ENCODE measurements at regions not wholly inside any gene's neighbourhood (a gene's known extent, or its start where the extent isn't known, plus 50 kb on each side); places are given as distances from the start of the nearest gene placed in this dataset.
"Not testable (repeated sequence)": the region's sequence is repeated elsewhere in the genome, so short reads cannot be mapped to it uniquely, and the experiment has no call there.

- H3K4me1 Mint-ChIP-seq (ENCODE audit: low read depth in 2 of 2): peaks cover 8 to 14% of the 10 kb centered on the region in 2 donors
- ATAC-seq (replicated peaks): no peak
- H3K9me3 Mint-ChIP-seq: no peaks in the 10 kb centered on the region
- no peak overlapping the region for H3K4me3 Mint-ChIP-seq
- no peak for DNase-seq
- no peaks in the 10 kb centered on the region for H3K36me3 Mint-ChIP-seq (ENCODE audit: insufficient read depth)
- H3K27me3 Mint-ChIP-seq: no peaks in the 10 kb centered on the region
- peak overlapping the region in 1 of 2 donors; percentile 44 for H3K27ac Mint-ChIP-seq
Observed at GRCh38 chr4:26179316-26179760, 141.5 kb upstream of the RBPJ start.

GRCh38 chr4:26181616-26182015, 139.2 kb upstream of the RBPJ start:
- no peak for DNase-seq
- H3K4me1 Mint-ChIP-seq (ENCODE audit: low read depth in 2 of 2): peaks cover 5 to 8% of the 10 kb centered on the region in 2 donors
- no peaks in the 10 kb centered on the region for H3K27me3 Mint-ChIP-seq

GRCh38 chr4:26183017-26183416, 137.8 kb upstream of the RBPJ start:
- H3K27ac Mint-ChIP-seq: no peak overlapping the region
- H3K36me3 Mint-ChIP-seq (ENCODE audit: insufficient read depth): no peaks in the 10 kb centered on the region
- no peak for DNase-seq
- H3K27me3 Mint-ChIP-seq: no peaks in the 10 kb centered on the region
- H3K4me3 Mint-ChIP-seq: no peak overlapping the region
- peaks cover 5 to 8% of the 10 kb centered on the region in 2 donors for H3K4me1 Mint-ChIP-seq (ENCODE audit: low read depth in 2 of 2)
- ATAC-seq (replicated peaks): no peak
- no peaks in the 10 kb centered on the region for H3K9me3 Mint-ChIP-seq

More at GRCh38 chr4:26181616-26182015, 139.2 kb upstream of the RBPJ start:
- Mint-ChIP-seq H3K9me3 (no peaks in the 10 kb centered on the region), H3K4me3 (no peak overlapping the region), H3K27ac (no peak overlapping the region), H3K36me3 (ENCODE audit: insufficient read depth) (no peaks in the 10 kb centered on the region)
- ATAC-seq (replicated peaks): no peak

- no peak for ATAC-seq (replicated peaks)
- H3K36me3 Mint-ChIP-seq (ENCODE audit: insufficient read depth): no peaks in the 10 kb centered on the region
- DNase-seq: no peak
- H3K4me3 Mint-ChIP-seq: no peak overlapping the region
- H3K27me3 Mint-ChIP-seq: no peaks in the 10 kb centered on the region
- no peaks in the 10 kb centered on the region for H3K4me1 Mint-ChIP-seq (ENCODE audit: low read depth in 2 of 2)
- H3K27ac Mint-ChIP-seq: no peak overlapping the region
- no peaks in the 10 kb centered on the region for H3K9me3 Mint-ChIP-seq
Observed at GRCh38 chr4:26185436-26185835, 135.4 kb upstream of the RBPJ start.

GRCh38 chr4:26191353-26191752, 129.5 kb upstream of the RBPJ start:
- Mint-ChIP-seq H3K36me3 (ENCODE audit: insufficient read depth) (no peaks in the 10 kb centered on the region), H3K4me1 (ENCODE audit: low read depth in 2 of 2) (peaks cover 18 to 25% of the 10 kb centered on the region in 2 donors), H3K27me3 (no peaks in the 10 kb centered on the region), H3K27ac (no peak overlapping the region), H3K4me3 (no peak overlapping the region), H3K9me3 (no peaks in the 10 kb centered on the region)
- ATAC-seq (replicated peaks) (no peak), DNase-seq (no peak)

GRCh38 chr4:26192899-26193869, 127.6 kb upstream of the RBPJ start:
- peak overlapping the region; percentile 6 to 7 for H3K27ac Mint-ChIP-seq
- H3K4me1 Mint-ChIP-seq (ENCODE audit: low read depth in 2 of 2): peaks cover 34% of the 10 kb centered on the region in 2 donors
- no peaks in the 10 kb centered on the region for H3K9me3 Mint-ChIP-seq
- DNase-seq: no peak
- peak overlapping the region in 1 of 2 donors; percentile 23 for H3K4me3 Mint-ChIP-seq
- no peaks in the 10 kb centered on the region for H3K36me3 Mint-ChIP-seq (ENCODE audit: insufficient read depth)
- H3K27me3 Mint-ChIP-seq: no peaks in the 10 kb centered on the region
- ATAC-seq (replicated peaks): no peak

- no peaks in the 10 kb centered on the region for H3K9me3 Mint-ChIP-seq
- H3K27me3 Mint-ChIP-seq: no peaks in the 10 kb centered on the region
- ATAC-seq (replicated peaks): no peak
- H3K4me3 Mint-ChIP-seq: no peak overlapping the region
- H3K36me3 Mint-ChIP-seq (ENCODE audit: insufficient read depth): no peaks in the 10 kb centered on the region
- H3K4me1 Mint-ChIP-seq (ENCODE audit: low read depth in 2 of 2): peaks cover 43% of the 10 kb centered on the region in 2 donors
- H3K27ac Mint-ChIP-seq: no peak overlapping the region
- no peak for DNase-seq
Observed at GRCh38 chr4:26194764-26195163, 126.0 kb upstream of the RBPJ start.

- Mint-ChIP-seq H3K4me1 (ENCODE audit: low read depth in 2 of 2) (peaks cover 43 to 44% of the 10 kb centered on the region in 2 donors), H3K9me3 (no peaks in the 10 kb centered on the region), H3K36me3 (ENCODE audit: insufficient read depth) (no peaks in the 10 kb centered on the region), H3K4me3 (peak overlapping the region; percentile 71), H3K27ac (peak overlapping the region; percentile 71 to 86), H3K27me3 (no peaks in the 10 kb centered on the region)
- no peak for ATAC-seq (replicated peaks)
- no peak for DNase-seq
Observed at GRCh38 chr4:26196567-26196966, 124.2 kb upstream of the RBPJ start.

GRCh38 chr4:26197018-26197779, 123.6 kb upstream of the RBPJ start:
- peak; percentile 94 for ATAC-seq (replicated peaks)
- H3K9me3 Mint-ChIP-seq: no peaks in the 10 kb centered on the region
- H3K27ac Mint-ChIP-seq: peak overlapping the region; percentile 71 to 86
- peak; percentile 31 to 55 (median 53) for DNase-seq
- no peaks in the 10 kb centered on the region for H3K36me3 Mint-ChIP-seq (ENCODE audit: insufficient read depth)
- peaks cover 44 to 46% of the 10 kb centered on the region in 2 donors for H3K4me1 Mint-ChIP-seq (ENCODE audit: low read depth in 2 of 2)
- no peaks in the 10 kb centered on the region for H3K27me3 Mint-ChIP-seq
- H3K4me3 Mint-ChIP-seq: peak overlapping the region; percentile 71

GRCh38 chr4:26198931-26199330, 121.9 kb upstream of the RBPJ start:
- not testable (repeated sequence) for H3K36me3 Mint-ChIP-seq (ENCODE audit: insufficient read depth); H3K9me3 Mint-ChIP-seq; ATAC-seq (replicated peaks); DNase-seq; H3K27me3 Mint-ChIP-seq
- Mint-ChIP-seq H3K4me3 (peak overlapping the region in 1 of 2 donors; percentile 4), H3K27ac (peak overlapping the region; percentile 38 to 71), H3K4me1 (ENCODE audit: low read depth in 2 of 2) (peaks cover 46 to 55% of the 10 kb centered on the region in 2 donors)

- no peak overlapping the region for H3K4me3 Mint-ChIP-seq
- H3K9me3 Mint-ChIP-seq: no peaks in the 10 kb centered on the region
- no peak for DNase-seq
- H3K27me3 Mint-ChIP-seq: no peaks in the 10 kb centered on the region
- no peak overlapping the region for H3K27ac Mint-ChIP-seq
- no peaks in the 10 kb centered on the region for H3K36me3 Mint-ChIP-seq (ENCODE audit: insufficient read depth)
- peaks cover 48 to 57% of the 10 kb centered on the region in 2 donors for H3K4me1 Mint-ChIP-seq (ENCODE audit: low read depth in 2 of 2)
- no peak for ATAC-seq (replicated peaks)
Observed at GRCh38 chr4:26199596-26199995, 121.2 kb upstream of the RBPJ start.

- peaks cover 43 to 52% of the 10 kb centered on the region in 2 donors for H3K4me1 Mint-ChIP-seq (ENCODE audit: low read depth in 2 of 2)
- no peaks in the 10 kb centered on the region for H3K36me3 Mint-ChIP-seq (ENCODE audit: insufficient read depth)
- H3K4me3 Mint-ChIP-seq: no peak overlapping the region
- no peak for DNase-seq
- no peak overlapping the region for H3K27ac Mint-ChIP-seq
- ATAC-seq (replicated peaks): no peak
- H3K27me3 Mint-ChIP-seq: no peaks in the 10 kb centered on the region
- no peaks in the 10 kb centered on the region for H3K9me3 Mint-ChIP-seq
Observed at GRCh38 chr4:26201120-26201519, 119.7 kb upstream of the RBPJ start.

GRCh38 chr4:26204249-26204825, 116.5 kb upstream of the RBPJ start:
- Mint-ChIP-seq H3K9me3 (no peaks in the 10 kb centered on the region), H3K27me3 (peaks cover 0 to under 1% of the 10 kb centered on the region in 2 donors), H3K36me3 (ENCODE audit: insufficient read depth) (no peaks in the 10 kb centered on the region), H3K4me3 (peak overlapping the region; percentile 43 to 60), H3K27ac (peak overlapping the region; percentile 88 to 92), H3K4me1 (ENCODE audit: low read depth in 2 of 2) (peaks cover 24 to 25% of the 10 kb centered on the region in 2 donors)
- DNase-seq (peak in 2 of 3 experiments; percentile 2 to 28), ATAC-seq (replicated peaks) (peak; percentile 95)
